Endothelial cell of umbilical vein (primary cell): ENCODE measurements at regions not wholly inside any gene's neighbourhood (a gene's known extent, or its start where the extent isn't known, plus 50 kb on each side); places are given as distances from the start of the nearest gene placed in this dataset.

Source experiments
- BruUV-seq: library from RNA; stranded (reverse); fragments of 400-500 nt; replicated peaks from 2 replicates; lab custom pipeline; 2021; lab: Mats Ljungman, UMichigan
- CTCF ChIA-PET: fragments of 300-600, 350-600 bp; sonication (Branson Sonifier 250); formaldehyde crosslinking; loops from one replicate; lab custom pipeline; 2021; ENCODE audit warnings: antibody characterized with exemption, inconsistent platforms; lab: Charles Lee
- POLR2A ChIA-PET: fragments of 300-600, 350-600 bp; sonication (Branson Sonifier 250); formaldehyde crosslinking; loops from one replicate; lab custom pipeline; 2021; ENCODE audit warnings: antibody characterized with exemption, inconsistent platforms; lab: Charles Lee
- DNase-seq: peaks from one replicate; pipeline ENCODE4 v3.0.0-alpha.2; 2011; ENCODE audit warnings: low read depth, low spot score
- FAIRE-seq: peaks from 2 replicates; lab custom pipeline; 2011; peaks lifted over from hg19 to GRCh38; lab: Jason Lieb, UNC
- H2AFZ ChIP-seq: 2 replicates; pipeline ENCODE4 v1.6.0; 2012; ENCODE audit warnings: low read depth, low read length, control low read depth, inconsistent platforms
- H3K27ac ChIP-seq: 2 replicates; pipeline ENCODE4 v1.5.1; 2011; ENCODE audit warnings: low read depth, mild to moderate bottlenecking, control low read depth, low read length, moderate library complexity; ENCODE audit not compliant: insufficient read depth
- H3K27me3 ChIP-seq, 2 experiments: 2 replicates each; pipeline versions ENCODE4 v1.6.0 to v1.6.1; 2011; ENCODE audit warnings: low read length in 2 of 2, mixed read lengths in 1 of 2; ENCODE audit not compliant: control insufficient read depth in 2 of 2, insufficient read depth in 2 of 2
- H3K36me3 ChIP-seq, 2 experiments: 2 replicates in 1 of 2; 3 replicates in 1 of 2; pipeline ENCODE4 v1.5.1; 2011; ENCODE audit warnings: low read length in 2 of 2, mild to moderate bottlenecking in 1 of 2, moderate library complexity in 1 of 2; ENCODE audit not compliant: control insufficient read depth in 2 of 2, insufficient read depth in 2 of 2; ENCODE audit errors: extremely low read depth in 1 of 2
- H3K4me1 ChIP-seq: 3 replicates; pipeline ENCODE4 v1.5.1; 2011; ENCODE audit warnings: mild to moderate bottlenecking, low read length; ENCODE audit not compliant: control insufficient read depth, insufficient read depth; ENCODE audit errors: extremely low read depth
- H3K4me2 ChIP-seq: 2 replicates; pipeline ENCODE4 v1.6.1; 2011; ENCODE audit warnings: low read length, control low read depth, mixed read lengths; ENCODE audit not compliant: insufficient read depth
- H3K4me3 ChIP-seq, 3 experiments: fragments of 200-600 bp in 1 of 3; sonication (generic), shearing (Covaris generic) in 1 of 3; replicated peaks in 1 of 3; 2 replicates each; pipeline ENCODE4 v1.5.1; 2011 to 2016; ENCODE audit warnings: control low read depth in 3 of 3, low read length in 3 of 3, mild to moderate bottlenecking in 2 of 3, inconsistent platforms in 1 of 3, low read depth in 1 of 3, moderate library complexity in 1 of 3; ENCODE audit not compliant: insufficient read depth in 1 of 3
- H3K79me2 ChIP-seq: 2 replicates; pipeline ENCODE4 v1.6.0; 2012; ENCODE audit warnings: low read length, inconsistent platforms; ENCODE audit not compliant: control insufficient read depth, insufficient read depth
- H3K9ac ChIP-seq: replicated peaks from 2 replicates; pipeline ENCODE3; 2011; ENCODE audit warnings: low read length, control low read depth; ENCODE audit not compliant: insufficient read depth; ENCODE audit errors: extremely low read depth
- H3K9me1 ChIP-seq: replicated peaks from 3 replicates; pipeline ENCODE4 v1.6.0; 2011; ENCODE audit warnings: mild to moderate bottlenecking, low read length; ENCODE audit not compliant: control insufficient read depth, insufficient read depth; ENCODE audit errors: extremely low read depth
- H3K9me3 ChIP-seq: replicated peaks from 2 replicates; pipeline ENCODE4 v1.5.1; 2012; ENCODE audit warnings: low read length, inconsistent platforms; ENCODE audit not compliant: control insufficient read depth, insufficient read depth
- H4K20me1 ChIP-seq: replicated peaks from 2 replicates; pipeline ENCODE3; 2011; ENCODE audit warnings: mild to moderate bottlenecking, low read length; ENCODE audit not compliant: control insufficient read depth, insufficient read depth; ENCODE audit errors: extremely low read depth
- EZH2 ChIP-seq: IDR thresholded peaks from 2 replicates; pipeline ENCODE4 v1.6.1; 2012; ENCODE audit warnings: borderline replicate concordance, low read depth, mild to moderate bottlenecking, moderate library complexity, low read length, inconsistent platforms; ENCODE audit not compliant: severe bottlenecking
- FOS ChIP-seq: IDR thresholded peaks from 2 replicates; pipeline ENCODE4 v1.6.1; 2011; ENCODE audit warnings: mild to moderate bottlenecking, low read length, moderate library complexity, borderline replicate concordance; ENCODE audit not compliant: insufficient read depth
- GATA2 ChIP-seq: IDR thresholded peaks from 2 replicates; pipeline ENCODE4 v1.7.0; 2011; ENCODE audit warnings: low read depth, mild to moderate bottlenecking, moderate library complexity, mixed read lengths, low read length; ENCODE audit not compliant: insufficient read length, insufficient read depth
- JUN ChIP-seq: IDR thresholded peaks from 2 replicates; pipeline ENCODE4 v1.6.1; 2011; ENCODE audit warnings: borderline replicate concordance, low read depth; ENCODE audit not compliant: insufficient read length, insufficient read depth
- MYC ChIP-seq: IDR thresholded peaks from one replicate; pipeline ENCODE4 v1.6.1; 2011; ENCODE audit warnings: mild to moderate bottlenecking, low read depth, low read length
- POLR2A ChIP-seq: IDR thresholded peaks from 2 replicates; pipeline ENCODE4 v1.6.1; 2012; ENCODE audit warnings: low read depth, mild to moderate bottlenecking, control low read depth, low read length
- POLR2AphosphoS5 ChIP-seq: IDR thresholded peaks from 2 replicates; pipeline ENCODE4 v1.6.1; 2012; ENCODE audit warnings: low read depth, mild to moderate bottlenecking, control low read depth, low read length, moderate library complexity; ENCODE audit not compliant: insufficient read depth
- dilution Hi-C: fragments of 300-500 bp; cut with MboI; formaldehyde crosslinking; loops from one replicate; pipeline ENCODE4 v1.15.0; 2019; ENCODE audit warnings: low sequenced_read_pairs; ENCODE audit not compliant: extremely low pct_ligation_motif_present
- intact Hi-C: fragments of 100-400 bp; cut with micrococcal nuclease; formaldehyde crosslinking; loops from one replicate; pipeline ENCODE4 v1.10.0; 2022
- TF ChIP-seq, protein P1 (sequence below): IDR thresholded peaks from 2 replicates; pipeline ENCODE4 v1.6.1; 2011; ENCODE audit not compliant: insufficient read depth, insufficient read length
- TF ChIP-seq, protein P2 (sequence below), 2 donors: IDR thresholded peaks; 1 replicate in 1 of 2; 2 replicates in 1 of 2; pipeline ENCODE4 v1.5.1; 2011; ENCODE audit warnings: low read length in 2 of 2, mild to moderate bottlenecking in 2 of 2, moderate library complexity in 2 of 2, control low read depth in 1 of 2, inconsistent platforms in 1 of 2, low read depth in 1 of 2; ENCODE audit not compliant: insufficient read depth in 1 of 2; ENCODE audit errors: extremely low read depth in 1 of 2

DNA sequence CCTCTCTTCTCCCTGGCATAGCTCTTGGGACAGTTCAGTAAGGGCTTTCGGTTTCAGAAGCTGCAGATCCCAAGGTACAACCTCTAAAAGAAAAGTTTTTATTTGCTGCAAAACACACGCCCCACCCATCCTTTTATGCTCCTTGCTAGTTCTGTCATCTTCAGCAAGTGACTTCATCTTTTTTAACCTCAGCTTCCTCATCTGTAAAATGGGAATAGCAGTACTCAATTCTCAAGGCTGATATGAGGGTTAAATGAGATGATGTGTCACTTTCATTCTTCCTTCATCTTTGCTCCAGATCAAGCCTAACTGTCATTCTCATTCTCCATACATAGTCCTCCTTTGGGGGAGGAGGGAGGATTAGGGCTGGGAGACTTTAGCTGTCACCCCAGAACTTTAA, 90.0 kb upstream of the ALX4 start:
- dilution Hi-C loops: no loop called here
- no peaks in the 10 kb centered on the region for H4K20me1 ChIP-seq

More for the DNA sequence above, 90.0 kb upstream of the ALX4 start:
- Histone ChIP-seq H3K4me3 (no peak overlapping the region), H3K27ac (no peak overlapping the region), H3K4me2 (no peak overlapping the region), H3K79me2 (no peaks in the 10 kb centered on the region), H3K9me1 (no peaks in the 10 kb centered on the region), H3K36me3 (no peaks in the 10 kb centered on the region), H2AFZ (no peak overlapping the region), H3K9ac (no peak overlapping the region), H3K27me3 (no peaks in the 10 kb centered on the region), H3K9me3 (no peaks in the 10 kb centered on the region), H3K4me1 (no peaks in the 10 kb centered on the region)
- DNase-seq (no peak), FAIRE-seq (no peak)
- BruUV-seq: no TSS peak
- ChIA-PET CTCF (no interaction called here), POLR2A (no interaction called here)
- no peak for TF ChIP-seq EZH2
- no peak for TF ChIP-seq JUN
- TF ChIP-seq FOS: no peak
- TF ChIP-seq, protein P1, sequence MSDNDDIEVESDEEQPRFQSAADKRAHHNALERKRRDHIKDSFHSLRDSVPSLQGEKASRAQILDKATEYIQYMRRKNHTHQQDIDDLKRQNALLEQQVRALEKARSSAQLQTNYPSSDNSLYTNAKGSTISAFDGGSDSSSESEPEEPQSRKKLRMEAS: no peak
- no peak for TF ChIP-seq POLR2AphosphoS5
- no peak for TF ChIP-seq MYC
- TF ChIP-seq GATA2: no peak
- TF ChIP-seq POLR2A: no peak
- TF ChIP-seq, protein P2, sequence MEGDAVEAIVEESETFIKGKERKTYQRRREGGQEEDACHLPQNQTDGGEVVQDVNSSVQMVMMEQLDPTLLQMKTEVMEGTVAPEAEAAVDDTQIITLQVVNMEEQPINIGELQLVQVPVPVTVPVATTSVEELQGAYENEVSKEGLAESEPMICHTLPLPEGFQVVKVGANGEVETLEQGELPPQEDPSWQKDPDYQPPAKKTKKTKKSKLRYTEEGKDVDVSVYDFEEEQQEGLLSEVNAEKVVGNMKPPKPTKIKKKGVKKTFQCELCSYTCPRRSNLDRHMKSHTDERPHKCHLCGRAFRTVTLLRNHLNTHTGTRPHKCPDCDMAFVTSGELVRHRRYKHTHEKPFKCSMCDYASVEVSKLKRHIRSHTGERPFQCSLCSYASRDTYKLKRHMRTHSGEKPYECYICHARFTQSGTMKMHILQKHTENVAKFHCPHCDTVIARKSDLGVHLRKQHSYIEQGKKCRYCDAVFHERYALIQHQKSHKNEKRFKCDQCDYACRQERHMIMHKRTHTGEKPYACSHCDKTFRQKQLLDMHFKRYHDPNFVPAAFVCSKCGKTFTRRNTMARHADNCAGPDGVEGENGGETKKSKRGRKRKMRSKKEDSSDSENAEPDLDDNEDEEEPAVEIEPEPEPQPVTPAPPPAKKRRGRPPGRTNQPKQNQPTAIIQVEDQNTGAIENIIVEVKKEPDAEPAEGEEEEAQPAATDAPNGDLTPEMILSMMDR (IDR thresholded peaks at IDR 0.05; ENCODE audit: extremely low read depth in 1 of 2, insufficient read depth in 1 of 2, low read depth in 1 of 2, low read length in 2 of 2): no peak
- intact Hi-C loops: no loop called here
